HAP-1 (cell line): ENCODE measurements at regions not wholly inside any gene's neighbourhood (a gene's known extent, or its start where the extent isn't known, plus 50 kb on each side); places are given as distances from the start of the nearest gene placed in this dataset.
"Not testable (repeated sequence)": the region's sequence is repeated elsewhere in the genome, so short reads cannot be mapped to it uniquely, and the experiment has no call there.

Experiments used
- DNase-seq, 2 experiments: peaks; one replicate each; pipeline ENCODE4 v3.0.0-alpha.2; 2016 to 2020; ENCODE audit warnings: low spot score in 2 of 2
- H3K27me3 ChIP-seq: fragments of 250-450 bp; sonication (Bioruptor Pico); 2 replicates; pipeline ENCODE4 v1.5.1; 2020; ENCODE audit warnings: low read depth, mild to moderate bottlenecking, moderate library complexity
- H3K36me3 ChIP-seq: fragments of 250-450 bp; sonication (Bioruptor Pico); replicated peaks from 2 replicates; pipeline ENCODE4 v1.5.1; 2020; ENCODE audit warnings: mild to moderate bottlenecking
- H3K4me1 ChIP-seq: fragments of 250-450 bp; sonication (Bioruptor Pico); 2 replicates; pipeline ENCODE4 v1.5.1; 2020; ENCODE audit warnings: mild to moderate bottlenecking
- H3K4me3 ChIP-seq: fragments of 250-450 bp; sonication (Bioruptor Pico); 2 replicates; pipeline ENCODE4 v1.5.1; 2020; ENCODE audit warnings: mild to moderate bottlenecking, moderate library complexity
- H3K9me3 ChIP-seq: fragments of 250-450 bp; sonication (Bioruptor Pico); 2 replicates; pipeline ENCODE4 v1.5.1; 2020; ENCODE audit warnings: mild to moderate bottlenecking, moderate library complexity
- in situ Hi-C: fragments of 300-500 bp; cut with MboI; formaldehyde crosslinking; loops from 3 replicates; pipeline ENCODE4 v1.14.3; 2020; ENCODE audit warnings: low sequenced_read_pairs, inconsistent platforms, mixed read lengths

- no peaks in the 10 kb centered on the region for H3K27me3 ChIP-seq
- H3K9me3 ChIP-seq = no peaks in the 10 kb centered on the region
- peak; percentile 48 to 60 for DNase-seq
- no peak overlapping the region for H3K4me3 ChIP-seq
- in situ Hi-C loops = no loop called here
- H3K4me1 ChIP-seq = peaks cover 6% of the 10 kb centered on the region
- no peaks in the 10 kb centered on the region for H3K36me3 ChIP-seq
Observed at GRCh38 chr3:32632533-32633265, 52.3 kb upstream of the CNOT10 start.

DNA sequence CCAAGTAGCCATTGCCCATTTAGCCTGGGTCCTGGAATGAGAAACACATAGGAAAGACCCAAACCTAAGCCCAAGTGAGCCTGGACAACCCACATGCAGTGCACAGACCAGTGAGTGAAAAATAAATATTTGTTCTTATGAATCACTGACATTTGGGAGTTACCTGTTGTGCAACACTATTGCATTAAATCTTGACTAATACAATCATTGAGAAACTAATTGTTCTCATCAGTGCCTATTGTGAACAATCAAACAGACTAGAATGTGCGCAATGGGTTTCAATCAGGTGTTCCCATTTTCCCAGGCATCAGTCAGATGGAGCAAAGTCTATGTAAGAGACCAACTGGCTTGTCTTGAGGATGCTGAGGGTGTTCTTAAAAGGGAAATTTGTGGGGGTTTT, 54.7 kb upstream of the CNOT10 start:
- H3K9me3 ChIP-seq = no peaks in the 10 kb centered on the region
- in situ Hi-C loops = no loop called here
- peaks cover 6% of the 10 kb centered on the region for H3K4me1 ChIP-seq
- DNase-seq = no peak
- H3K36me3 ChIP-seq = no peaks in the 10 kb centered on the region
- no peak overlapping the region for H3K4me3 ChIP-seq
- H3K27me3 ChIP-seq = no peaks in the 10 kb centered on the region

- Histone ChIP-seq H3K36me3 (no peaks in the 10 kb centered on the region), H3K9me3 (no peaks in the 10 kb centered on the region), H3K27me3 (0 out of 2 replicates have a peak, but pooled peaks cover 10% of the 10 kb centered on the region), H3K4me3 (no peak overlapping the region), H3K4me1 (no peaks in the 10 kb centered on the region)
- in situ Hi-C loops = no loop called here
- no peak for DNase-seq
Observed at GRCh38 chr3:32626631-32627030, 56.0 kb upstream of the DYNC1LI1 start.

DNA sequence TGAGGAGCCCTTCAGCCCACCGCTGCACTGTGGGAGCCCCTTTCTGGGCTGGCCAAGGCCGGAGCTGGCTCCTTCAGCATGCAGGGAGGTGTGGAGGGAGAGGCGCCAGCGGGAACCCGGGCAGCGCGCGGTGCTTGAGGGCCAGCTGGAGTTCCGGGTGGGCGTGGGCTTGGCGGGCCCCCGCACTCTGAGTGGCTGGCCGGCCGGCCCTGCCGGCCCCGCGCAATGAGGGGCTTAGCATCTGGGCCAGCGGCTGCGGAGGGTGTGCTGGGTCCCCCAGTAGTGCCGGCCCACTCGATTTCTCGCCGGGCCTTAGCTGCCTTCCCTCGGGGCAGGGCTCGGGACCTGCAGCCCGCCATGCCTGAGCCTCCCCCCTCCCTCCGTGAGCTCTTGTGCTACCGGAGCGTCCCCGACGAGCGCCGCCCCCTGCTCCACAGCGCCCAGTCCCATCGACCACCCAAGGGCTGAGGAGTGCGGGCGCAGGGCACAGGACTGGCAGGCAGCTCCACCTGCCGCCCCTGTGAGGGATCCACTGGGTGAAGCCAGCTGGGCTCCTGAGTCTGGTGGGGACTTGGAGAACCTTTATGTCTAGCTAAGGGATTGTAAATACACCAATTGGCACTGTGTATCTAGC, 55.0 kb upstream of the DYNC1LI1 start:
- H3K36me3 ChIP-seq, H3K4me1 ChIP-seq, H3K27me3 ChIP-seq, in situ Hi-C loops, H3K4me3 ChIP-seq, DNase-seq, H3K9me3 ChIP-seq: not testable (repeated sequence)

DNA sequence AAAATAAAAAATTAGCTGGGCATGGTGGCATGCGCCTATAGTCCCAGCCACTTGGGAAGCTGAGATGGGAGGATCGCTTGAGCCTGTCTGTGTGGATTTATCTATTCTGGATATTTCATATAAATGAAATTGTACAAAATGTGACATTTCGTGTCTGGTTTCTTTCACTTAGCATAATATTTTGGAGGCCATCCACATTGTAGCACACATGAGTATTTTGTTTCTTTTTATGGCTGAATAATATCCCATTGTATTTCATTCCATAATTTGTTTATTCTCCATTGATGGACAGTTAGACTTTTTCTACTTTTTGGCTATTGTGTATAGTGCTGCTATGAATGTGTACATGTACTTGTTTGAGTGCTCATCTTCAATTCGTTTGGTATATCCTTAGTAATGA, 52.9 kb upstream of the DYNC1LI1 start:
- in situ Hi-C loops = no loop called here
- Histone ChIP-seq H3K9me3 (no peaks in the 10 kb centered on the region), H3K36me3 (no peaks in the 10 kb centered on the region), H3K27me3 (0 out of 2 replicates have a peak, but pooled peaks cover 10% of the 10 kb centered on the region), H3K4me1 (no peaks in the 10 kb centered on the region), H3K4me3 (no peak overlapping the region)
- no peak for DNase-seq

DNA sequence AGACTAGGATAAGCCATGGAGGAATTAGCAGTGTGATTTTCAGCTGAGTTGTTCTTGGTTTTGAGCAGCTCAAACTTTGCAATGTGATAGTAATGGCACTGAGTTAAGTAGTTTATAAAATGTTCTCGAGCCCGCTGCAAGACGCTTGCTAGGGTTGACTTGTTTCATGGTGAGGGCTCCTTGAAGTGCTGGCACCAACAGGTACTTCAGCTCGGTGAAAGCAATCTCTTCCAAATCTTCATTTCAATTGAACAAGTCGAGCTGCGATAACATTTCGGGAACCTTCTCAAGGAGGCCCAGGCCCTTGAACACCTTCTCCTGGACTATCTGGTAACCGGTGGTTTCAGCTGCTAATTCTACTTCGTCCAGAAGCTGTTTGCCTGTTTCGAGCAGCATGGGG, 50.8 kb upstream of the DYNC1LI1 start:
- Histone ChIP-seq H3K4me1 (no peaks in the 10 kb centered on the region), H3K36me3 (no peaks in the 10 kb centered on the region), H3K4me3 (no peak overlapping the region), H3K27me3 (peaks cover 10% of the 10 kb centered on the region; the same call in 1 of the 2 replicates), H3K9me3 (no peaks in the 10 kb centered on the region)
- DNase-seq = no peak
- in situ Hi-C loops = no loop called here

DNA sequence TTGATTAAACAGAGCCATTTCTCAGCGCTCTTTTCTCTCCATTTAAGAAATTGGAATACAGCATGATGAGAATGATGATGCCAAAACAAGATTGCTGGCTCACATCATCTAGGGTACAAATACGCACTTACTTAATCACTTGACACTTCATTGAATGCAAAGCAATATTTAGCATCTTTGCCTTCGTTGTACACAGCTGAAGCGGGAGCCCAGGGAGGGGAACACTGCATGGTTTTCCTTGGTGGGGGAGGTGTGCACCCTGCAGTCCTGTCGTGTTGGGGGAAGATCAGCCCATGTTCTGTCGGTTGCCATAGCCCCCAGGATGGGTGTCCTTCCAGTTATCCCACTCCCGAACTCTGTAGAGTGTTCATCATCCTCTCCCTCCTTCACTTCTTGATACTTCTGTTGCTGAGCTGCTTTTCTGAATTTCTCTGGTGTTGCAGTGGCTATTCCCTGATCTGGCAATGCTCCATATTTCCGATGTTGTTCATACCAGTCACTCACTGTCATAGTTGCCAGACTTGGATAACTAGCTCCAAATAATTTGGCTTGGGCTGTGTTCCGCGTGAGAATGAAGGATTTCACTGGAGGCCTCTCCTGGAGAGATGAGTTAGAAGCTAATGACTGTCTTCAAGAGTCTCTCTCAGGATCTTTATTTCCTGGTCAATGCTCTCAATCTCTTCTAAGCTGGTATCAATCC, 50.1 kb upstream of the DYNC1LI1 start:
- in situ Hi-C loops = no loop called here
- Histone ChIP-seq H3K36me3 (no peaks in the 10 kb centered on the region), H3K4me3 (no peak overlapping the region), H3K27me3 (peaks cover 10% of the 10 kb centered on the region; the same call in 1 of the 2 replicates), H3K4me1 (no peaks in the 10 kb centered on the region), H3K9me3 (no peaks in the 10 kb centered on the region)
- no peak for DNase-seq
